Hematopoietic multipotent progenitor cell treated with erythropoietin and hydrocortisone succinate and interleukin-3 and kit ligand, for 17 days (in vitro differentiated cells): ENCODE measurements at regions not wholly inside any gene's neighbourhood (a gene's known extent, or its start where the extent isn't known, plus 50 kb on each side); places are given as distances from the start of the nearest gene placed in this dataset.
"Not testable (repeated sequence)": the region's sequence is repeated elsewhere in the genome, so short reads cannot be mapped to it uniquely, and the experiment has no call there.

Source experiments
- DNase-seq: peaks from one replicate; pipeline ENCODE4 v3.0.0-alpha.2; 2015; ENCODE audit warnings: low spot score

- DNase-seq = no peak
Observed at GRCh38 chr1:29767769-29768425, 531.6 kb downstream of the PTPRU start.

GRCh38 chr1:29767088-29767685 is 530.9 kb downstream of the PTPRU start:
- DNase-seq = no peak

GRCh38 chr1:29762635-29763034 is 526.3 kb downstream of the PTPRU start:
- no peak for DNase-seq

- no peak for DNase-seq
Observed at GRCh38 chr1:29761159-29761928, 525.0 kb downstream of the PTPRU start.

GRCh38 chr1:29760067-29760564 is 523.8 kb downstream of the PTPRU start:
- DNase-seq = no peak

GRCh38 chr1:29758781-29759499 is 522.6 kb downstream of the PTPRU start:
- DNase-seq = no peak

- DNase-seq = no peak
Observed at GRCh38 chr1:29757866-29758780, 521.8 kb downstream of the PTPRU start.

- DNase-seq = no peak
Observed at GRCh38 chr1:29756901-29757725, 520.8 kb downstream of the PTPRU start.

- DNase-seq = no peak
Observed at GRCh38 chr1:29756498-29756897, 520.2 kb downstream of the PTPRU start.

GRCh38 chr1:29756085-29756484 is 519.8 kb downstream of the PTPRU start:
- no peak for DNase-seq

- DNase-seq = not testable (repeated sequence)
Observed at GRCh38 chr1:29755412-29756015, 519.2 kb downstream of the PTPRU start.

- no peak for DNase-seq
Observed at GRCh38 chr1:29754573-29755375, 518.5 kb downstream of the PTPRU start.

GRCh38 chr1:29753771-29754572 is 517.6 kb downstream of the PTPRU start:
- DNase-seq = no peak

GRCh38 chr1:29753244-29753643 is 516.9 kb downstream of the PTPRU start:
- DNase-seq = no peak

- DNase-seq = no peak
Observed at GRCh38 chr1:29752141-29752540, 515.8 kb downstream of the PTPRU start.

- no peak for DNase-seq
Observed at GRCh38 chr1:29749024-29749945, 513.0 kb downstream of the PTPRU start.

- no peak for DNase-seq
Observed at GRCh38 chr1:29747196-29747595, 510.9 kb downstream of the PTPRU start.
